T-cell (primary cell): ENCODE measurements at regions not wholly inside any gene's neighbourhood (a gene's known extent, or its start where the extent isn't known, plus 50 kb on each side); places are given as distances from the start of the nearest gene placed in this dataset.

Experiments used
- ATAC-seq, 4 experiments: fragments of 200-7000 bp in 3 of 4; fragments of 150-1000 bp in 1 of 4; cut with Tn5 transposase; replicated peaks in 1 of 4; 1 replicate in 3 of 4; 2 replicates in 1 of 4; pipeline ENCODE4 v1.10.0; 2021; ENCODE audit warnings: moderate library complexity in 3 of 4, mild to moderate bottlenecking in 2 of 4, moderate number of reproducible peaks in 1 of 4
- CTCF ChIA-PET, 2 donors: fragments of 300-600 bp; sonication (Branson Sonifier 250); formaldehyde crosslinking; loops; one replicate each; lab custom pipeline; 2022; ENCODE audit warnings: antibody characterized with exemption in 2 of 2; lab: Charles Lee
- POLR2A ChIA-PET, 2 donors: fragments of 300-600 bp; sonication (Branson Sonifier 250); formaldehyde crosslinking; loops; one replicate each; lab custom pipeline; 2022; ENCODE audit warnings: antibody characterized with exemption in 2 of 2; lab: Charles Lee
- DNase-seq, 35 experiments: peaks; one replicate each; pipeline versions ENCODE4 v3.0.0 to v3.0.0-alpha.2; 2013 to 2023
- H3K27ac ChIP-seq: one replicate; pipeline ENCODE4 v1.5.1; 2013; ENCODE audit warnings: low read length
- H3K27me3 ChIP-seq, 2 experiments: replicated peaks in 1 of 2; 1 replicate in 1 of 2; 2 replicates in 1 of 2; pipeline versions ENCODE4 v1.6.1 to v1.7.0; 2013; ENCODE audit warnings: low read length in 1 of 2, mixed read lengths in 1 of 2; ENCODE audit not compliant: control insufficient read depth in 2 of 2, insufficient read depth in 2 of 2; ENCODE audit errors: extremely low read depth in 1 of 2
- H3K36me3 ChIP-seq, 2 donors: 1 replicate in 1 of 2; 2 replicates in 1 of 2; pipeline versions ENCODE4 v1.6.1 to v1.7.0; 2013; ENCODE audit warnings: low read length in 1 of 2; ENCODE audit not compliant: control insufficient read depth in 2 of 2, insufficient read depth in 1 of 2; ENCODE audit errors: extremely low read depth in 1 of 2
- H3K4me1 ChIP-seq, 2 experiments: 1 replicate in 1 of 2; 2 replicates in 1 of 2; pipeline versions ENCODE4 v1.6.1 to v1.7.0; 2013; ENCODE audit warnings: low read length in 2 of 2, mixed read lengths in 1 of 2; ENCODE audit not compliant: insufficient read depth in 2 of 2, control insufficient read depth in 1 of 2; ENCODE audit errors: extremely low read depth in 1 of 2
- H3K4me3 ChIP-seq, 2 donors: 1 replicate in 1 of 2; 2 replicates in 1 of 2; pipeline versions ENCODE4 v1.5.1 to v1.7.0; 2013; ENCODE audit warnings: mild to moderate bottlenecking in 2 of 2, low read length in 1 of 2, moderate library complexity in 1 of 2; ENCODE audit not compliant: control insufficient read depth in 1 of 2; ENCODE audit errors: extremely low read depth in 1 of 2
- H3K9me3 ChIP-seq: 2 replicates; pipeline ENCODE4 v1.7.0; 2013
- H3K27ac Mint-ChIP-seq, 2 donors: one replicate each; pipeline ENCODE4 v1.8.0; 2020 to 2021; ENCODE audit warnings: mild to moderate bottlenecking in 2 of 2, mixed read lengths in 2 of 2
- H3K27me3 Mint-ChIP-seq, 2 donors: one replicate each; pipeline ENCODE4 v1.8.0; 2021 to 2022; ENCODE audit warnings: mixed read lengths in 2 of 2
- H3K36me3 Mint-ChIP-seq: one replicate; pipeline ENCODE4 v1.8.0; 2021; ENCODE audit warnings: mixed read lengths
- H3K4me1 Mint-ChIP-seq, 3 donors: one replicate each; pipeline ENCODE4 v1.8.0; 2020 to 2022; ENCODE audit warnings: mixed read lengths in 3 of 3, mild to moderate bottlenecking in 1 of 3
- H3K4me3 Mint-ChIP-seq, 3 donors: one replicate each; pipeline ENCODE4 v1.8.0; 2020 to 2022; ENCODE audit warnings: mild to moderate bottlenecking in 3 of 3, mixed read lengths in 3 of 3, moderate library complexity in 3 of 3
- H3K9me3 Mint-ChIP-seq, 3 donors: one replicate each; pipeline ENCODE4 v1.8.0; 2020 to 2022; ENCODE audit warnings: mixed read lengths in 3 of 3
- WGBS: methylation state at CpG from one replicate; pipeline ENCODE4 v1.1.5; 2013; ENCODE audit warnings: missing lambda C conversion rate; ENCODE audit not compliant: insufficient coverage; 5-methylcytosine and 5-hydroxymethylcytosine counted together

- CTCF ChIA-PET, result interaction anchor here in 1 of 2 donors (0.7 kb wide), 1 partner anchor 320 kb away, joined by 3 read pairs; no protein-coding TSS in a partner anchor
Measured at GRCh38 chr17:43337684-43338428, 60.9 kb upstream of the ARL4D start.

GRCh38 chr17:43334738-43335402 is 63.9 kb upstream of the ARL4D start:
- CTCF ChIA-PET, result interaction anchor here in 1 of 2 donors (0.9 to 1.6 kb wide), 6 partner anchors 19 to 149 kb away, joined by 3 to 6 read pairs (median 4); partner anchors contain the start of genes DHX8 and TMEM106A

More at GRCh38 chr17:43337684-43338428, 60.9 kb upstream of the ARL4D start:
- peaks cover 11 to 19% (median 11%) of the 10 kb centered on the region in 3 donors for H3K4me1 Mint-ChIP-seq
- no peak for ATAC-seq
- H3K36me3 Mint-ChIP-seq, result no peaks in the 10 kb centered on the region
- Histone ChIP-seq H3K27me3 (no peaks in the 10 kb centered on the region), H3K4me3 (no peak overlapping the region), H3K9me3 (no peaks in the 10 kb centered on the region), H3K4me1 (peaks cover 0 to 17% of the 10 kb centered on the region in 2 experiments), H3K27ac (no peak overlapping the region), H3K36me3 (no peaks in the 10 kb centered on the region)
- H3K9me3 Mint-ChIP-seq, result no peaks in the 10 kb centered on the region
- POLR2A ChIA-PET, result no interaction called here
- WGBS, result 81% methylated on average over 10 of the region's 10 CpGs
- no peak overlapping the region for H3K27ac Mint-ChIP-seq
- H3K27me3 Mint-ChIP-seq, result peaks cover 0 to 3% of the 10 kb centered on the region in 2 donors
- no peak for DNase-seq
- H3K4me3 Mint-ChIP-seq, result no peak overlapping the region

DNA sequence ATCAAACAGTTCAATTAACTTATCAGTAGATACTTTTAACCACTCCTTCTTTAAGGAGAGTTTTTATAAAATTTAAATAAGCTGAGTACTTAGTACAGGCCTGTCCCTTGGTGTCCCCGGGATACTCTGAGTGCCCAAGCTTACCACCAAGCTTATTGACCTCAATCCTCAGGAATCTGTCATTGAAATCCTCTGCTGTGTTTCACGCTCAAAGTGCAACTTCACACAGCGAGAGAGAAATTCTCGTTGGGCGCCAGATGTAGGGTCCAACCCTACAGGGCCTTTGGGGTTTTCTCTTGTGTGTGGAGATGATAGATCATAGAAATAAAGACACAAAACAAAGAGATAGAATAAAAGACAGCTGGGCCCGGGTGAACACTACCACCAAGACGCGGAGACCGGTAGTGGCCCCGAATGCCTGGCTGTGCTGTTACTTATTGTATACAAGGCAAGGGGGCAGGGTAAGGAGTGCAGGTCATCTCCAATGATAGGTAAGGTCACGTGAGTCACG is 65.3 kb upstream of the ARL4D start:
- Histone ChIP-seq H3K9me3 (no peaks in the 10 kb centered on the region), H3K27me3 (peaks cover 0 to 8% of the 10 kb centered on the region in 2 experiments), H3K27ac (no peak overlapping the region), H3K4me1 (peaks cover 0 to 14% of the 10 kb centered on the region in 2 experiments), H3K36me3 (no peaks in the 10 kb centered on the region), H3K4me3 (no peak overlapping the region)
- ChIA-PET POLR2A (no interaction called here), CTCF (interaction anchor here in 1 of 2 donors (1.2 kb wide), 1 partner anchor 24 kb away, joined by 7 read pairs; no protein-coding TSS in a partner anchor)
- no peak overlapping the region for H3K27ac Mint-ChIP-seq
- DNase-seq, result no peak
- peaks cover 7 to 15% (median 14%) of the 10 kb centered on the region in 3 donors for H3K4me1 Mint-ChIP-seq
- H3K36me3 Mint-ChIP-seq, result no peaks in the 10 kb centered on the region
- WGBS, result 84% methylated on average over 6 of the region's 12 CpGs
- H3K4me3 Mint-ChIP-seq, result peak overlapping the region in 1 of 3 donors; percentile 32
- no peaks in the 10 kb centered on the region for H3K9me3 Mint-ChIP-seq
- peaks cover 8 to 9% of the 10 kb centered on the region in 2 donors for H3K27me3 Mint-ChIP-seq
- no peak for ATAC-seq

More at GRCh38 chr17:43334738-43335402, 63.9 kb upstream of the ARL4D start:
- peaks cover 0 to 17% of the 10 kb centered on the region in 2 experiments for H3K4me1 ChIP-seq
- WGBS, result 47% methylated on average over 3 of the region's 7 CpGs
- POLR2A ChIA-PET, result interaction anchor here (0.6 to 1.2 kb wide), 4 partner anchors 26 to 512 kb away, joined by 3 to 5 read pairs (median 3); no protein-coding TSS in a partner anchor
- no peak overlapping the region for H3K27ac Mint-ChIP-seq
- H3K4me3 Mint-ChIP-seq, result no peak overlapping the region
- peaks cover 0 to 8% of the 10 kb centered on the region in 2 experiments for H3K27me3 ChIP-seq
- H3K9me3 Mint-ChIP-seq, result no peaks in the 10 kb centered on the region
- no peak for ATAC-seq
- no peaks in the 10 kb centered on the region for H3K36me3 Mint-ChIP-seq
- H3K36me3 ChIP-seq, result no peaks in the 10 kb centered on the region
- peaks cover 11 to 19% (median 15%) of the 10 kb centered on the region in 3 donors for H3K4me1 Mint-ChIP-seq
- H3K27ac ChIP-seq, result no peak overlapping the region
- no peaks in the 10 kb centered on the region for H3K9me3 ChIP-seq
- no peak overlapping the region for H3K4me3 ChIP-seq
- DNase-seq, result no peak
- H3K27me3 Mint-ChIP-seq, result peaks cover 0 to 6% of the 10 kb centered on the region in 2 donors

- peaks cover 0 to 14% of the 10 kb centered on the region in 2 experiments for H3K4me1 ChIP-seq
- WGBS, result 76% methylated on average over 5 of the region's 6 CpGs
- POLR2A ChIA-PET, result interaction anchor here in 1 of 2 donors (0.6 kb wide), 2 partner anchors 132 to 308 kb away, joined by 3 read pairs; no protein-coding TSS in a partner anchor
- H3K4me3 ChIP-seq, result no peak overlapping the region
- no peak for ATAC-seq
- no peaks in the 10 kb centered on the region for H3K9me3 ChIP-seq
- Mint-ChIP-seq H3K36me3 (no peaks in the 10 kb centered on the region), H3K4me1 (peaks cover 7 to 15% (median 8%) of the 10 kb centered on the region in 3 donors), H3K4me3 (no peak overlapping the region), H3K27ac (no peak overlapping the region), H3K9me3 (no peaks in the 10 kb centered on the region), H3K27me3 (peaks cover 20% of the 10 kb centered on the region in 2 donors)
- no peak overlapping the region for H3K27ac ChIP-seq
- H3K27me3 ChIP-seq, result peaks cover 0 to 8% of the 10 kb centered on the region in 2 experiments
- CTCF ChIA-PET, result interaction anchor here in 1 of 2 donors (0.7 kb wide), 1 partner anchor 28 kb away, joined by 3 read pairs; no protein-coding TSS in a partner anchor
- no peaks in the 10 kb centered on the region for H3K36me3 ChIP-seq
- DNase-seq, result no peak
Measured at GRCh38 chr17:43332230-43332629, 66.6 kb upstream of the ARL4D start.

GRCh38 chr17:43330876-43331639 is 67.7 kb upstream of the ARL4D start:
- Histone ChIP-seq H3K27ac (no peak overlapping the region), H3K4me1 (peaks cover 0 to 14% of the 10 kb centered on the region in 2 experiments), H3K36me3 (no peaks in the 10 kb centered on the region), H3K27me3 (peaks cover 0 to 8% of the 10 kb centered on the region in 2 experiments), H3K4me3 (no peak overlapping the region), H3K9me3 (no peaks in the 10 kb centered on the region)
- no peaks in the 10 kb centered on the region for H3K9me3 Mint-ChIP-seq
- ChIA-PET POLR2A (no interaction called here), CTCF (no interaction called here)
- no peak overlapping the region for H3K27ac Mint-ChIP-seq
- ATAC-seq (no peak), DNase-seq (no peak)
- WGBS, result 84% methylated on average over 6 of the region's 12 CpGs
- no peak overlapping the region for H3K4me3 Mint-ChIP-seq
- H3K4me1 Mint-ChIP-seq, result peaks cover 7 to 15% (median 8%) of the 10 kb centered on the region in 3 donors
- peaks cover 25 to 26% of the 10 kb centered on the region in 2 donors for H3K27me3 Mint-ChIP-seq
- no peaks in the 10 kb centered on the region for H3K36me3 Mint-ChIP-seq
